Activated T-cell treated with anti-CD3 and anti-CD28 coated beads, Interleukin-2, amount 50 U/mL, for 72 hours (primary cell): ENCODE measurements at regions not wholly inside any gene's neighbourhood (a gene's known extent, or its start where the extent isn't known, plus 50 kb on each side); places are given as distances from the start of the nearest gene placed in this dataset.
"Not testable (repeated sequence)": the region's sequence is repeated elsewhere in the genome, so short reads cannot be mapped to it uniquely, and the experiment has no call there.

Experiments
- ATAC-seq, 2 donors: fragments of 150-1000 bp; cut with Tn5 transposase; replicated peaks in 1 of 2; 2 replicates each; pipeline ENCODE4 v1.10.0; 2021; ENCODE audit warnings: moderate library complexity in 2 of 2, mild to moderate bottlenecking in 1 of 2
- DNase-seq, 2 donors: peaks; one replicate each; pipeline ENCODE4 v3.0.0; 2021 to 2022; ENCODE audit warnings: mixed read lengths in 1 of 2
- H3K27ac Mint-ChIP-seq: one replicate; pipeline ENCODE4 v1.8.0; 2022; ENCODE audit warnings: mild to moderate bottlenecking, moderate library complexity, mixed read lengths
- H3K27me3 Mint-ChIP-seq: one replicate; pipeline ENCODE4 v1.8.0; 2022; ENCODE audit warnings: low read depth, mixed read lengths
- H3K36me3 Mint-ChIP-seq, 2 donors: one replicate each; pipeline ENCODE4 v1.8.0; 2022; ENCODE audit warnings: mixed read lengths in 2 of 2, mild to moderate bottlenecking in 1 of 2; ENCODE audit not compliant: insufficient read depth in 2 of 2
- H3K4me1 Mint-ChIP-seq: one replicate; pipeline ENCODE4 v1.8.0; 2022; ENCODE audit warnings: low read depth, mixed read lengths
- H3K4me3 Mint-ChIP-seq, 2 donors: one replicate each; pipeline ENCODE4 v1.8.0; 2022; ENCODE audit warnings: mild to moderate bottlenecking in 2 of 2, mixed read lengths in 2 of 2, moderate library complexity in 2 of 2
- H3K9me3 Mint-ChIP-seq, 2 donors: one replicate each; pipeline ENCODE4 v1.8.0; 2022; ENCODE audit warnings: mixed read lengths in 2 of 2

- Mint-ChIP-seq H3K9me3 (no peaks in the 10 kb centered on the region), H3K27me3 (peaks cover 34% of the 10 kb centered on the region), H3K4me1 (no peaks in the 10 kb centered on the region), H3K27ac (no peak overlapping the region), H3K4me3 (no peak overlapping the region), H3K36me3 (no peaks in the 10 kb centered on the region)
- DNase-seq = no peak
- ATAC-seq = no peak
Measured at GRCh38 chr7:65609131-65609530, 235.5 kb downstream of the ZNF92 start.

GRCh38 chr7:65613644-65614289 is 240.1 kb downstream of the ZNF92 start:
- H3K27me3 Mint-ChIP-seq = peaks cover 36% of the 10 kb centered on the region
- not testable (repeated sequence) for H3K4me1 Mint-ChIP-seq, H3K27ac Mint-ChIP-seq

GRCh38 chr7:65616111-65616510 is 242.5 kb downstream of the ZNF92 start:
- H3K9me3 Mint-ChIP-seq, ATAC-seq, H3K4me3 Mint-ChIP-seq, H3K27ac Mint-ChIP-seq, DNase-seq, H3K4me1 Mint-ChIP-seq, H3K36me3 Mint-ChIP-seq: not testable (repeated sequence)
- peaks cover 31% of the 10 kb centered on the region for H3K27me3 Mint-ChIP-seq

More at GRCh38 chr7:65613644-65614289, 240.1 kb downstream of the ZNF92 start:
- ATAC-seq, H3K36me3 Mint-ChIP-seq, H3K9me3 Mint-ChIP-seq, H3K4me3 Mint-ChIP-seq, DNase-seq: not testable (repeated sequence)

GRCh38 chr7:65620216-65620615 is 246.6 kb downstream of the ZNF92 start:
- not testable (repeated sequence) for ATAC-seq, H3K4me1 Mint-ChIP-seq, H3K27ac Mint-ChIP-seq, H3K4me3 Mint-ChIP-seq, H3K36me3 Mint-ChIP-seq, DNase-seq, H3K9me3 Mint-ChIP-seq
- peaks cover 31% of the 10 kb centered on the region for H3K27me3 Mint-ChIP-seq

GRCh38 chr7:65621580-65622201 is 248.0 kb downstream of the ZNF92 start:
- not testable (repeated sequence) for H3K36me3 Mint-ChIP-seq

GRCh38 chr7:65631236-65631635 is 241.6 kb upstream of the VKORC1L1 start:
- H3K4me1 Mint-ChIP-seq, ATAC-seq, DNase-seq, H3K9me3 Mint-ChIP-seq, H3K27ac Mint-ChIP-seq, H3K4me3 Mint-ChIP-seq, H3K36me3 Mint-ChIP-seq, H3K27me3 Mint-ChIP-seq: not testable (repeated sequence)

More at GRCh38 chr7:65621580-65622201, 248.0 kb downstream of the ZNF92 start:
- not testable (repeated sequence) for ATAC-seq, H3K9me3 Mint-ChIP-seq, H3K27ac Mint-ChIP-seq, H3K4me3 Mint-ChIP-seq, H3K4me1 Mint-ChIP-seq
- DNase-seq = peak; percentile 32 to 34
- H3K27me3 Mint-ChIP-seq = peaks cover 34% of the 10 kb centered on the region

GRCh38 chr7:65633587-65634404 is 239.1 kb upstream of the VKORC1L1 start:
- H3K36me3 Mint-ChIP-seq, H3K4me3 Mint-ChIP-seq, DNase-seq, H3K9me3 Mint-ChIP-seq, H3K4me1 Mint-ChIP-seq, ATAC-seq, H3K27me3 Mint-ChIP-seq, H3K27ac Mint-ChIP-seq: not testable (repeated sequence)

GRCh38 chr7:65638918-65639317 is 234.0 kb upstream of the VKORC1L1 start:
- not testable (repeated sequence) for H3K36me3 Mint-ChIP-seq, H3K27ac Mint-ChIP-seq, H3K9me3 Mint-ChIP-seq

GRCh38 chr7:65639717-65640116 is 233.2 kb upstream of the VKORC1L1 start:
- not testable (repeated sequence) for DNase-seq, H3K36me3 Mint-ChIP-seq, H3K4me3 Mint-ChIP-seq, ATAC-seq, H3K27me3 Mint-ChIP-seq, H3K27ac Mint-ChIP-seq, H3K4me1 Mint-ChIP-seq, H3K9me3 Mint-ChIP-seq

More at GRCh38 chr7:65638918-65639317, 234.0 kb upstream of the VKORC1L1 start:
- not testable (repeated sequence) for ATAC-seq, H3K4me3 Mint-ChIP-seq, H3K4me1 Mint-ChIP-seq, H3K27me3 Mint-ChIP-seq, DNase-seq

GRCh38 chr7:65643498-65643897 is 229.4 kb upstream of the VKORC1L1 start:
- H3K27me3 Mint-ChIP-seq, ATAC-seq, H3K4me1 Mint-ChIP-seq, H3K4me3 Mint-ChIP-seq, H3K9me3 Mint-ChIP-seq, H3K36me3 Mint-ChIP-seq, H3K27ac Mint-ChIP-seq, DNase-seq: not testable (repeated sequence)

- H3K9me3 Mint-ChIP-seq, ATAC-seq, H3K27ac Mint-ChIP-seq, DNase-seq, H3K4me1 Mint-ChIP-seq, H3K4me3 Mint-ChIP-seq, H3K36me3 Mint-ChIP-seq, H3K27me3 Mint-ChIP-seq: not testable (repeated sequence)
Measured at GRCh38 chr7:65647153-65647964, 225.5 kb upstream of the VKORC1L1 start.

- H3K36me3 Mint-ChIP-seq, H3K4me3 Mint-ChIP-seq, H3K27me3 Mint-ChIP-seq, DNase-seq, H3K4me1 Mint-ChIP-seq, H3K9me3 Mint-ChIP-seq, ATAC-seq: not testable (repeated sequence)
- peak overlapping the region; percentile 16 for H3K27ac Mint-ChIP-seq
Measured at GRCh38 chr7:65651174-65651573, 221.7 kb upstream of the VKORC1L1 start.
